ENCODE measurements at regions not wholly inside any gene's neighbourhood (a gene's known extent, or its start where the extent isn't known, plus 50 kb on each side); places are given as distances from the start of the nearest gene placed in this dataset.

DNA sequence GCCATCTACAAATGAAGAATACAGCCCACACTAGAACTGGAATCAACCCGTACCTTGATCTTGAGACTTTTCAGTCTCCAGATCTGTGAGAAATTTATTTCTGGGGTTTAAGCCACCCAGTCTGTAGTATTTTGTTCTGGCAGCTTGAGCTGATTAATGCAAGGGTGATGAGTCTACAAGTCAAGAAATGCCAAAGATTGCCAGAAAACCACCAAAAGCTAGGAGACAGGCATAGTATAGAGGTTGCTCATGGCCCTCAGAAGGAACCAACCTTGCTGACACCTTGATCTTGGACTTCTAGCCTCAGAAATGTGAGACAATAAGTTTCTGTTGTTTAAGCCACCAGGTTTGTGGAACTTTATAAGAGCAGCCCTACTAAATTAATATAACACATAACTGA lies 428.2 kb upstream of the KLF12 start:
- Histone ChIP-seq H3K9me1 (ENCODE audit: control insufficient read depth, insufficient read depth, low read length) (no peaks in the 10 kb centered on the region), H4K20me1 (replicated peaks; ENCODE audit: control insufficient read depth, insufficient read depth, low read length) (no peaks in the 10 kb centered on the region), H3K4me1 (replicated peaks in 1 of 2; ENCODE audit: control insufficient read depth in 2 of 2, insufficient read depth in 2 of 2, low read length in 2 of 2) (no peaks in the 10 kb centered on the region), H3K27ac (ENCODE audit: extremely low read depth, low read depth, low read length) (no peak overlapping the region), H3K4me2 (ENCODE audit: insufficient read depth, low read length) (no peak overlapping the region), H3K9me3 (replicated peaks; ENCODE audit: control insufficient read depth, insufficient read depth, low read depth, low read length) (no peaks in the 10 kb centered on the region), H3K4me3 (no peak overlapping the region), H2AFZ (ENCODE audit: low read depth, low read length) (no peak overlapping the region), H3K27me3 (ENCODE audit: control insufficient read depth in 2 of 2, insufficient read depth in 2 of 2, low read length in 2 of 2) (no peaks in the 10 kb centered on the region), H3K79me2 (ENCODE audit: control insufficient read depth, insufficient read depth, low read length) (no peaks in the 10 kb centered on the region), H3K36me3 (ENCODE audit: control insufficient read depth, insufficient read depth, low read length) (no peaks in the 10 kb centered on the region), H3K9ac (ENCODE audit: insufficient read depth in 1 of 2, low read depth in 2 of 2, low read length in 2 of 2) (no peak overlapping the region)
- TF ChIP-seq ZNF263 (CRISPR knock-in tag; IDR thresholded peaks at IDR 0.05; ENCODE audit: borderline replicate concordance) (no peak), NCOA2 (IDR thresholded peaks at IDR 0.05; ENCODE audit: partially characterized antibody in 2 of 2) (no peak), ZNF347 (CRISPR knock-in tag; IDR thresholded peaks at IDR 0.05; ENCODE audit: low read depth) (no peak), XRCC3 (IDR thresholded peaks at IDR 0.05) (no peak), NFXL1 (CRISPR knock-in tag; IDR thresholded peaks at IDR 0.05) (no peak), ZNF717 (CRISPR knock-in tag; IDR thresholded peaks at IDR 0.05) (no peak), ZNF644 (tag; IDR thresholded peaks at IDR 0.05; ENCODE audit: low read depth) (no peak)
- TF ChIP-seq, protein P1, sequence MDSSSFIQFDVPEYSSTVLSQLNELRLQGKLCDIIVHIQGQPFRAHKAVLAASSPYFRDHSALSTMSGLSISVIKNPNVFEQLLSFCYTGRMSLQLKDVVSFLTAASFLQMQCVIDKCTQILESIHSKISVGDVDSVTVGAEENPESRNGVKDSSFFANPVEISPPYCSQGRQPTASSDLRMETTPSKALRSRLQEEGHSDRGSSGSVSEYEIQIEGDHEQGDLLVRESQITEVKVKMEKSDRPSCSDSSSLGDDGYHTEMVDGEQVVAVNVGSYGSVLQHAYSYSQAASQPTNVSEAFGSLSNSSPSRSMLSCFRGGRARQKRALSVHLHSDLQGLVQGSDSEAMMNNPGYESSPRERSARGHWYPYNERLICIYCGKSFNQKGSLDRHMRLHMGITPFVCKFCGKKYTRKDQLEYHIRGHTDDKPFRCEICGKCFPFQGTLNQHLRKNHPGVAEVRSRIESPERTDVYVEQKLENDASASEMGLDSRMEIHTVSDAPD (CRISPR knock-in tag; IDR thresholded peaks at IDR 0.05) = no peak
- TF ChIP-seq, protein P2, sequence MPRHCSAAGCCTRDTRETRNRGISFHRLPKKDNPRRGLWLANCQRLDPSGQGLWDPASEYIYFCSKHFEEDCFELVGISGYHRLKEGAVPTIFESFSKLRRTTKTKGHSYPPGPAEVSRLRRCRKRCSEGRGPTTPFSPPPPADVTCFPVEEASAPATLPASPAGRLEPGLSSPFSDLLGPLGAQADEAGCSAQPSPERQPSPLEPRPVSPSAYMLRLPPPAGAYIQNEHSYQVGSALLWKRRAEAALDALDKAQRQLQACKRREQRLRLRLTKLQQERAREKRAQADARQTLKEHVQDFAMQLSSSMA (CRISPR knock-in tag; IDR thresholded peaks at IDR 0.05) = no peak
- TF ChIP-seq, protein P3, sequence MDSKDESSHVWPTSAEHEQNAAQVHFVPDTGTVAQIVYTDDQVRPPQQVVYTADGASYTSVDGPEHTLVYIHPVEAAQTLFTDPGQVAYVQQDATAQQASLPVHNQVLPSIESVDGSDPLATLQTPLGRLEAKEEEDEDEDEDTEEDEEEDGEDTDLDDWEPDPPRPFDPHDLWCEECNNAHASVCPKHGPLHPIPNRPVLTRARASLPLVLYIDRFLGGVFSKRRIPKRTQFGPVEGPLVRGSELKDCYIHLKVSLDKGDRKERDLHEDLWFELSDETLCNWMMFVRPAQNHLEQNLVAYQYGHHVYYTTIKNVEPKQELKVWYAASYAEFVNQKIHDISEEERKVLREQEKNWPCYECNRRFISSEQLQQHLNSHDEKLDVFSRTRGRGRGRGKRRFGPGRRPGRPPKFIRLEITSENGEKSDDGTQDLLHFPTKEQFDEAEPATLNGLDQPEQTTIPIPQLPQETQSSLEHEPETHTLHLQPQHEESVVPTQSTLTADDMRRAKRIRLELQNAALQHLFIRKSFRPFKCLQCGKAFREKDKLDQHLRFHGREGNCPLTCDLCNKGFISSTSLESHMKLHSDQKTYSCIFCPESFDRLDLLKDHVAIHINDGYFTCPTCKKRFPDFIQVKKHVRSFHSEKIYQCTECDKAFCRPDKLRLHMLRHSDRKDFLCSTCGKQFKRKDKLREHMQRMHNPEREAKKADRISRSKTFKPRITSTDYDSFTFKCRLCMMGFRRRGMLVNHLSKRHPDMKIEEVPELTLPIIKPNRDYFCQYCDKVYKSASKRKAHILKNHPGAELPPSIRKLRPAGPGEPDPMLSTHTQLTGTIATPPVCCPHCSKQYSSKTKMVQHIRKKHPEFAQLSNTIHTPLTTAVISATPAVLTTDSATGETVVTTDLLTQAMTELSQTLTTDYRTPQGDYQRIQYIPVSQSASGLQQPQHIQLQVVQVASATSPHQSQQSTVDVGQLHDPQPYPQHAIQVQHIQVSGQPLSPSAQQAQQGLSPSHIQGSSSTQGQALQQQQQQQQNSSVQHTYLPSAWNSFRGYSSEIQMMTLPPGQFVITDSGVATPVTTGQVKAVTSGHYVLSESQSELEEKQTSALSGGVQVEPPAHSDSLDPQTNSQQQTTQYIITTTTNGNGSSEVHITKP (IDR thresholded peaks at IDR 0.05; ENCODE audit: partially characterized antibody) = no peak
- TF ChIP-seq, protein P4, sequence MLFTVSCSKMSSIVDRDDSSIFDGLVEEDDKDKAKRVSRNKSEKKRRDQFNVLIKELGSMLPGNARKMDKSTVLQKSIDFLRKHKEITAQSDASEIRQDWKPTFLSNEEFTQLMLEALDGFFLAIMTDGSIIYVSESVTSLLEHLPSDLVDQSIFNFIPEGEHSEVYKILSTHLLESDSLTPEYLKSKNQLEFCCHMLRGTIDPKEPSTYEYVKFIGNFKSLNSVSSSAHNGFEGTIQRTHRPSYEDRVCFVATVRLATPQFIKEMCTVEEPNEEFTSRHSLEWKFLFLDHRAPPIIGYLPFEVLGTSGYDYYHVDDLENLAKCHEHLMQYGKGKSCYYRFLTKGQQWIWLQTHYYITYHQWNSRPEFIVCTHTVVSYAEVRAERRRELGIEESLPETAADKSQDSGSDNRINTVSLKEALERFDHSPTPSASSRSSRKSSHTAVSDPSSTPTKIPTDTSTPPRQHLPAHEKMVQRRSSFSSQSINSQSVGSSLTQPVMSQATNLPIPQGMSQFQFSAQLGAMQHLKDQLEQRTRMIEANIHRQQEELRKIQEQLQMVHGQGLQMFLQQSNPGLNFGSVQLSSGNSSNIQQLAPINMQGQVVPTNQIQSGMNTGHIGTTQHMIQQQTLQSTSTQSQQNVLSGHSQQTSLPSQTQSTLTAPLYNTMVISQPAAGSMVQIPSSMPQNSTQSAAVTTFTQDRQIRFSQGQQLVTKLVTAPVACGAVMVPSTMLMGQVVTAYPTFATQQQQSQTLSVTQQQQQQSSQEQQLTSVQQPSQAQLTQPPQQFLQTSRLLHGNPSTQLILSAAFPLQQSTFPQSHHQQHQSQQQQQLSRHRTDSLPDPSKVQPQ (CRISPR knock-in tag; IDR thresholded peaks at IDR 0.05; ENCODE audit: borderline replicate concordance) = no peak
- TF ChIP-seq, protein P5, sequence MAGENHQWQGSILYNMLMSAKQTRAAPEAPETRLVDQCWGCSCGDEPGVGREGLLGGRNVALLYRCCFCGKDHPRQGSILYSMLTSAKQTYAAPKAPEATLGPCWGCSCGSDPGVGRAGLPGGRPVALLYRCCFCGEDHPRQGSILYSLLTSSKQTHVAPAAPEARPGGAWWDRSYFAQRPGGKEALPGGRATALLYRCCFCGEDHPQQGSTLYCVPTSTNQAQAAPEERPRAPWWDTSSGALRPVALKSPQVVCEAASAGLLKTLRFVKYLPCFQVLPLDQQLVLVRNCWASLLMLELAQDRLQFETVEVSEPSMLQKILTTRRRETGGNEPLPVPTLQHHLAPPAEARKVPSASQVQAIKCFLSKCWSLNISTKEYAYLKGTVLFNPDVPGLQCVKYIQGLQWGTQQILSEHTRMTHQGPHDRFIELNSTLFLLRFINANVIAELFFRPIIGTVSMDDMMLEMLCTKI (IDR thresholded peaks at IDR 0.05; ENCODE audit: partially characterized antibody) = no peak
- ATAC-seq = no peak
- BruUV-seq (replicated peaks) = no TSS peak
- in situ Hi-C loops (cut with MboI) = no loop called here
- intact Hi-C loops (cut with micrococcal nuclease) = no loop called here
- POLR2A ChIA-PET = no interaction called here
- 0% methylated on average over 1 of the region's 1 CpG for WGBS (ENCODE audit: insufficient coverage, low coverage, missing lambda C conversion rate)
- DNase-seq (ENCODE audit: extremely low read depth in 1 of 4, low spot score in 3 of 4) = no peak
- no peak for FAIRE-seq
- CTCF ChIA-PET (ENCODE audit: low intra/inter-chr PET ratio) = no interaction called here

Measured in K562 (cell line).